Posterior cingulate gyrus (tissue), 11 donors: ENCODE measurements at regions not wholly inside any gene's neighbourhood (a gene's known extent, or its start where the extent isn't known, plus 50 kb on each side); places are given as distances from the start of the nearest gene placed in this dataset.
A peak's percentile ranks its signal among the peaks of the same experiment; 100 is the strongest.

ENCODE experiments used
- DNase-seq, 10 donors: peaks; one replicate each; pipeline versions ENCODE4 v3.0.0 to v3.0.0-alpha.2; 2020 to 2021; ENCODE audit warnings: mixed read lengths in 3 of 10
- intact Hi-C: fragments of 100-400 bp; cut with DNase I; formaldehyde crosslinking; loops from one replicate; pipeline ENCODE4 v1.15.1; 2023

GRCh38 chr21:35233756-35234155, 184.7 kb upstream of the RUNX1 start:
- intact Hi-C loops = no loop called here
- DNase-seq = no peak

- intact Hi-C loops = no loop called here
- no peak for DNase-seq
Measured at GRCh38 chr21:35232545-35233176, 183.6 kb upstream of the RUNX1 start.

GRCh38 chr21:35231090-35231489, 182.0 kb upstream of the RUNX1 start:
- intact Hi-C loops = no loop called here
- no peak for DNase-seq

- intact Hi-C loops = no loop called here
- no peak for DNase-seq
Measured at GRCh38 chr21:35229290-35229689, 180.2 kb upstream of the RUNX1 start.

- no peak for DNase-seq
- intact Hi-C loops = no loop called here
Measured at GRCh38 chr21:35227786-35228185, 178.7 kb upstream of the RUNX1 start.

GRCh38 chr21:35226968-35227744, 178.1 kb upstream of the RUNX1 start:
- intact Hi-C loops = no loop called here
- no peak for DNase-seq

GRCh38 chr21:35226328-35226727, 177.2 kb upstream of the RUNX1 start:
- peak in 2 of 10 donors; percentile 60 to 67 for DNase-seq
- intact Hi-C loops = no loop called here

- intact Hi-C loops = no loop called here
- no peak for DNase-seq
Measured at GRCh38 chr21:35225573-35225972, 176.5 kb upstream of the RUNX1 start.

GRCh38 chr21:35223480-35224156, 174.5 kb upstream of the RUNX1 start:
- DNase-seq = no peak
- intact Hi-C loops = no loop called here

- intact Hi-C loops = no loop called here
Measured at GRCh38 chr21:35222541-35222941, 173.4 kb upstream of the RUNX1 start.

GRCh38 chr21:35222021-35222420, 172.9 kb upstream of the RUNX1 start:
- intact Hi-C loops = no loop called here
- DNase-seq = no peak

More at GRCh38 chr21:35222541-35222941, 173.4 kb upstream of the RUNX1 start:
- no peak for DNase-seq

GRCh38 chr21:35220301-35220700, 171.2 kb upstream of the RUNX1 start:
- DNase-seq = no peak
- intact Hi-C loops = no loop called here

- intact Hi-C loops = loop anchor here (10.0 kb wide), 1 partner anchor 65 kb away; no protein-coding TSS in a partner anchor
- no peak for DNase-seq
Measured at GRCh38 chr21:35219719-35220118, 170.6 kb upstream of the RUNX1 start.

- no peak for DNase-seq
- intact Hi-C loops = loop anchor here (10.0 kb wide), 1 partner anchor 64 kb away; no protein-coding TSS in a partner anchor
Measured at GRCh38 chr21:35219291-35219690, 170.2 kb upstream of the RUNX1 start.

- DNase-seq = no peak
- intact Hi-C loops = loop anchor here (10.0 kb wide), 1 partner anchor 63 kb away; no protein-coding TSS in a partner anchor
Measured at GRCh38 chr21:35217504-35218060, 168.5 kb upstream of the RUNX1 start.

GRCh38 chr21:35216996-35217395, 167.9 kb upstream of the RUNX1 start:
- DNase-seq = no peak
- intact Hi-C loops = loop anchor here (10.0 kb wide), 1 partner anchor 62 kb away; no protein-coding TSS in a partner anchor

- intact Hi-C loops = loop anchor here (10.0 kb wide), 1 partner anchor 61 kb away; no protein-coding TSS in a partner anchor
- no peak for DNase-seq
Measured at GRCh38 chr21:35215870-35216269, 166.8 kb upstream of the RUNX1 start.

GRCh38 chr21:35212393-35213127, 163.5 kb upstream of the RUNX1 start:
- DNase-seq = no peak
- intact Hi-C loops = loop anchor here (10.0 kb wide), 1 partner anchor 58 kb away; no protein-coding TSS in a partner anchor

GRCh38 chr21:35211782-35212181, 162.7 kb upstream of the RUNX1 start:
- intact Hi-C loops = loop anchor here (10.0 kb wide), 1 partner anchor 57 kb away; no protein-coding TSS in a partner anchor
- no peak for DNase-seq

- DNase-seq = no peak
- intact Hi-C loops = loop anchor here (10.0 kb wide), 1 partner anchor 55 kb away; no protein-coding TSS in a partner anchor
Measured at GRCh38 chr21:35210093-35210492, 161.0 kb upstream of the RUNX1 start.
